GM12801 (cell line): ENCODE measurements at regions not wholly inside any gene's neighbourhood (a gene's known extent, or its start where the extent isn't known, plus 50 kb on each side); places are given as distances from the start of the nearest gene placed in this dataset.

Experiments used
- TF ChIP-seq, protein P1 (sequence below): IDR thresholded peaks from one replicate; pipeline ENCODE4 v1.5.1; 2011; ENCODE audit warnings: control low read depth; ENCODE audit not compliant: insufficient read length; ENCODE audit errors: extremely low read depth

DNA sequence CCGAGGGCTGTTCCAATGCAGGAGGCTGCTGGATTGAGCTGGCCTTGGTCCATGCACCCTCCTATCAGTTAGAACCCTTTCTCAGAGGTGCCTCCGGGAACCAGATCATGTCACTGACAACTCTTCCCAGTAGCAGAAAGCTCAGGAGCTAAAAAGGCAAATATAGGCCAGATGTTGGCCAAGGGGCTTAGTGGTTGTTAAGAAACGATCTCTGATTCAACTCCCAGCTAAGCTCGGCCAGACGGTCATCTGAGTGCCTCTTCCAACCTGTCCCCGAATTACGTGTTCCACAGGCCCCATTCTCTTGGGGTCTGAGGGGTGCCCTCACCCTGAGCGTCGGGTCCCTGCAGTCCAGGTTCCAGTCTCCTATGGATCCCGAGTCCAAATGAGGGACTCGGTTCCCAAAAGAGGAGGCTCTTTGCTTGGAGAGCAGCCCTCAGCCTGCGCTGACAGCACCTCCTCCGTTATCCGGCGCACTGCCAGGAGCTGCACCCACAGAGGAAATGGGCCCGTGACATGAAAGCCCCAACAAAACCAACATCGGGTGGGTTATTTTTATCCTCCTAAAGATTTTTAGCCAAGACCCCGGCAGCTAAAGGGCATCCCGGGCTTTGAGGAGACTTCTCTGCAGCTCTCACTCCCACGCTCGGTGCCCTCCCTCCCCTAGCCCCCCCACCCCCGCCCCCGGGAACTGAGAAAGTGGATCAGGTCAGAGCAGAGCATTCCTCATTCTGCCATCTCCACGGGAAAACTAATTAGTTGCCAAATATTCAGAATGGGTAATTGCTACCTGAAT, 106.6 kb upstream of the ID2 start:
- TF ChIP-seq, protein P1, sequence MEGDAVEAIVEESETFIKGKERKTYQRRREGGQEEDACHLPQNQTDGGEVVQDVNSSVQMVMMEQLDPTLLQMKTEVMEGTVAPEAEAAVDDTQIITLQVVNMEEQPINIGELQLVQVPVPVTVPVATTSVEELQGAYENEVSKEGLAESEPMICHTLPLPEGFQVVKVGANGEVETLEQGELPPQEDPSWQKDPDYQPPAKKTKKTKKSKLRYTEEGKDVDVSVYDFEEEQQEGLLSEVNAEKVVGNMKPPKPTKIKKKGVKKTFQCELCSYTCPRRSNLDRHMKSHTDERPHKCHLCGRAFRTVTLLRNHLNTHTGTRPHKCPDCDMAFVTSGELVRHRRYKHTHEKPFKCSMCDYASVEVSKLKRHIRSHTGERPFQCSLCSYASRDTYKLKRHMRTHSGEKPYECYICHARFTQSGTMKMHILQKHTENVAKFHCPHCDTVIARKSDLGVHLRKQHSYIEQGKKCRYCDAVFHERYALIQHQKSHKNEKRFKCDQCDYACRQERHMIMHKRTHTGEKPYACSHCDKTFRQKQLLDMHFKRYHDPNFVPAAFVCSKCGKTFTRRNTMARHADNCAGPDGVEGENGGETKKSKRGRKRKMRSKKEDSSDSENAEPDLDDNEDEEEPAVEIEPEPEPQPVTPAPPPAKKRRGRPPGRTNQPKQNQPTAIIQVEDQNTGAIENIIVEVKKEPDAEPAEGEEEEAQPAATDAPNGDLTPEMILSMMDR: no peak

DNA sequence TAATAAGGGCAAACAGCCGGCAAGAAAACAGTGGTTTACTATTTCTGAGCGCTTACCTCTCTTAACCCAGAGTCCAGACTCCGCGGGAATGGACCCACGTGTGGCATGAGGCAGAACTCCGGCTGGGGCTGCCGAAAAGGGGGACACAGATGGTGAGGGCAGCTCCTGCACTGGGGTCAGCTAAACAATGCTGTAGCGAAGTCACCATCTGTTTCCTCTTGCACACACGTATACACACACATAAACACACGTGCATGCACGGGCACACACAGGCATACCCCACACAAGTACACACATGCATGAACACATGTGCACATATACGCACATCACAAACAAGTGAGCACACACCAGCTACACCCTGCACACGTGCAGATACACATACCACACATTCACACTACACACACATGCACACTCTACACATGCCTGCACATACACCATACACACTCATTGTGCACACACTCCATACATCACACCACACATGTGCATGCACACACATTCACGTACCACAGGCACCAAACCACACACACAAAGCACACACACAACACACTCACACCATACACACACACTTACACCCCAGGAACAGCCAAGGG, 105.9 kb upstream of the ID2 start:
- TF ChIP-seq, protein P1: no peak

DNA sequence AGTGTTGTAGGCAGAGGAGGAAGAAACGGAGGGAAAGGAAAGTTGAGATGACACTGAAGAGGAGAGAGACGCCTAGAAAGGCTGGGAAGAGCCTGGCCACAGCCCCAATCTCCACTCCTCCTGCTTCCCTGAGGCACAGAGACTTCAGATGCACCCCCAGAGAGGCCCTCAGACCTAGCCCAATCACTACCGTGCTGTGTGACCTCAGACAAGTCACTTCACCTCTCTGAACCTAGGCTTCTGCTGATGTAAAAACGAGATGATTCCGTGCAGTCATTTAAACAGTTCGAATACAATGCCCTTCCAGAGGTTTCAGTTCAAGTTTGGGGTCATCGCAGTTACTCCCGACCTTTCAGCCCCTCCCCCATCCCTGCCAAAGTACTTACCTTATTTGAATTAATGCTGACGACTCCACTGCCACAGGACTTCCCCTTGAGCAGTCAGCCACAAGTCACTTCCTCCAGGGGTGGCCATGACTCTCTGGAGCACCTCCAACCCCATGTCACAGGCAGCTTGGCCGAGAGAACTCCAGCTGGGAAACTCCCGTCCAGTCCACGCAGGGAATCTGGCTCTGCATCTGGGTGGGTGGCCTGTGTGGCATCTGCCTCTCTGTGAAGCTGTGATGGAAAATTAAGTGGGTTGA, 105.2 kb upstream of the ID2 start:
- TF ChIP-seq, protein P1: no peak

DNA sequence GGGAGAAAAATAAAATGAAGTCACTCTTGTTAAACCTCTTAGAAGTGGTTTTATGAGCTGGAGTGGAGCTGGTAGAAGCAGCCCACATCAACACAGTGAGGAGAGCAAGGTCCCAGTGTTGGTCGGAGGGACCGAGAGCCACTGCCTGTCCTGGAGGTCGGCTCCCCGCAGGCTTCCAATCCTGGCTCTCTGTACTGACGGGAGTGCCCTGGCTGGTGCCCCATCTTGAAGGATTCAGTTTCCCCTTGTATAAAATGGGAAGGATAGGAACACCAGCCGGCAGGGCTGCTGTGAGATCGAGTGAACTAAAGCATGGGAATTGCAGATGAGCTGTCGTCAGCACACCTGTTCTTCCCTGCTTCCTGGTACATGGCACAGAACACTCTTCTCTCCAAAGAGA, 104.3 kb upstream of the ID2 start:
- TF ChIP-seq, protein P1: no peak

DNA sequence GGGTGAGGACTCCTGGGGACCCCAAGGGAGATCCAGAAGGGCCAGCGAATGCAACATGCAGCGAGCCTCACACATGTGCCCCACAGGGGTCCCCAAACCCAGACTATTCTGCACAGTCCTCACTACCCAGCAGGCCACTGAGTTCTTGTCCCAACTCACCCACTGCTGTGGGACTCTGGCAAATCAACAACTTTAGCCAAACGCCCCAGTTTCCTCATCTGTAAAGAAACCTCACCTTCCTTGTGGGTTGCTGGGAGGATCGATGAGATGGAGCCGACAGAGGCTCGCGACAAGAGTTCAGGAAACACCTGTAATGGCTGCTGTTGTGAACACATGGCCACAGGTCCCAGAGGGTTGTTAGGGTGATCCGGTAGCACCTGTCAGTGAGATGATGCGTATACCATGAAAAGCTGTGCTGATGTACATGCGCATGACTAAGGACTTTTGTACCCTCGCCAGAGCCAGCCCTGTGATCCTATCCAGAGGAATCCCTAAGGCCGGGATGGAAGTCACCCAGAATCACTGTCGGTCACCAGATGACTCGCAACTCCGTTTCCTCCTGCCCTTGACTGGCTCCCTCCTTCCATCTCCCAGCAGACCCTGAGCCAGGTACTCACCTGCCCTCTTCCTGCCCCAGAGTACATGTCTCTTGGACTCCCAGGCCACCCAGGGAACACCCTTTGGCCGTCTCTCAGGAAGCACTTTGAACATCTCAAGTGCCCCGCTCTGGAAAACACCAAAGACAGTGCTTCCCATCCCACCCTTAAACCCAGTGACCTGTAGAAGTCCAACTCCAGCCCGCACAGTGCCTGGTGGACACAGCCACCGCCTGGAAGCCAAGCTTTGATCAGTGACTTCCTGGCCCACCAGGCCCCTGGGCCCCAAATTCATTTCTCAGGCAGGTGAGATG, 103.3 kb upstream of the ID2 start:
- TF ChIP-seq, protein P1: no peak

DNA sequence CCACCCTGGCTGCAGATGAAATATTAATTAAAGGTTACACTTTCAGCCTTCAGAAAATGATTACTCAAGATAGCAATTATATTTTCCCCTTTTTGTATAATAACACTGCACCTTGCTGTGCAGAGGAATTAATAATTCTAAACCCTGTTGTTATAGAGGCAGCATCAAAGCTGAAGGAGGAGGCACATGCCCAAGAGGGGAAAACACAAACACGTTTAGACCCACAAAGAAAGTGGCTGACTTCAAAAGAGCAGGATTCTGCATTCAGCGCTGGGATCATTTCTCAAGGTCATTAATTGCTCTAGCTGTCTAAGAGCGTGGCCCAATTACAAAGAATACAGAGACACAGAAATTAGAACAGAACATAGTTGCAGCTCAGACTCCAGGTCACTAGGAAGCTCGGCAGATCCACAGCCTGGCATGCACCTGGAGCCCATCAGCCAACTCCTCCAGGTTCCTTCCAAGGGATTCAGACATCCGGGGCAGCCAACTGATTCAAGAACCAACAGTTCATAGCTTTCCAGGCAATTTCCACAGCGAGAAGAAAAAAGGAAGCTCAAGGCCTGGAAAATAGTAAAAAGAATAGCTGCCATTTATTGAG, 102.3 kb upstream of the ID2 start:
- TF ChIP-seq, protein P1: no peak
